ENCODE measurements at regions not wholly inside any gene's neighbourhood (a gene's known extent, or its start where the extent isn't known, plus 50 kb on each side); places are given as distances from the start of the nearest gene placed in this dataset.

DNA sequence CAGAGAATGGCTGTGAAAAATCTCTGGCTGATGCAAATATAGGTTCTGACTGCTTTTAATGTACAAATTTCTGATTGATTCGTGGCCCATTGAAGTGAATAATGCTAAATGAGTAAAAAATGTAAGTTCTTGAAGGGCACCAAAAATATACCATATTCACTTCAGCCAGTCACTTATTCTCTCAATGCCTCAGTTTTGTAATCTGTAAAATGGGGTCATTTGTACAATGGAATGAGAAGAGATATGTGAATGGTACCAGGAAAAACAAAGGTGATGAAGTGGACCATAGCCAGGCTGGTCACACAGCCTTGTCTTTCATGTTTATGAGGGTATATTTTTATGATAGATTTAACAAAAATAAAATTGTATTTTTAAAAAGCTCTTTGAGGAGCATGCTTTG is 441.2 kb upstream of the NR3C2 start:
- no peaks in the 10 kb centered on the region for H4K20me1 ChIP-seq (ENCODE audit: control insufficient read depth, insufficient read depth, low read depth, low read length)
- no peak overlapping the region for H3K4me3 ChIP-seq (ENCODE audit: low read length)
- H3F3A ChIP-seq (ENCODE audit: control insufficient read depth, insufficient read depth), result no peaks in the 10 kb centered on the region
- H3K27ac ChIP-seq (ENCODE audit: low read depth, low read length), result no peak overlapping the region
- no peaks in the 10 kb centered on the region for H3K27me3 ChIP-seq (ENCODE audit: control insufficient read depth, low read length)
- TF ChIP-seq CTCF (IDR thresholded peaks at IDR 0.05; ENCODE audit: low read depth, low read length, poor library complexity, severe bottlenecking), result no peak
- TF ChIP-seq EZH2phosphoT487 (IDR thresholded peaks at IDR 0.05; ENCODE audit: borderline replicate concordance, low read length), result no peak
- H3K4me2 ChIP-seq (ENCODE audit: low read length), result no peak overlapping the region
- H3K9me3 ChIP-seq (ENCODE audit: control insufficient read depth, insufficient read depth, low read length), result no peaks in the 10 kb centered on the region
- no peaks in the 10 kb centered on the region for H3K9me2 ChIP-seq (replicated peaks; ENCODE audit: control insufficient read depth, low read length)
- H3K4me1 ChIP-seq (ENCODE audit: control insufficient read depth, low read length), result no peaks in the 10 kb centered on the region
- no peaks in the 10 kb centered on the region for H3K79me2 ChIP-seq (ENCODE audit: control insufficient read depth, low read length)
- H3K36me3 ChIP-seq (ENCODE audit: control insufficient read depth, low read length), result no peaks in the 10 kb centered on the region

- H4K20me1 ChIP-seq (ENCODE audit: control insufficient read depth, insufficient read depth, low read depth, low read length), result no peaks in the 10 kb centered on the region
- H3F3A ChIP-seq (ENCODE audit: control insufficient read depth, insufficient read depth), result no peaks in the 10 kb centered on the region
- H3K9me3 ChIP-seq (ENCODE audit: control insufficient read depth, insufficient read depth, low read length), result no peaks in the 10 kb centered on the region
- H3K27me3 ChIP-seq (ENCODE audit: control insufficient read depth, low read length), result no peaks in the 10 kb centered on the region
- H3K27ac ChIP-seq (ENCODE audit: low read depth, low read length), result no peak overlapping the region
- H3K9me2 ChIP-seq (replicated peaks; ENCODE audit: control insufficient read depth, low read length), result no peaks in the 10 kb centered on the region
- TF ChIP-seq EZH2phosphoT487 (IDR thresholded peaks at IDR 0.05; ENCODE audit: borderline replicate concordance, low read length), result no peak
- TF ChIP-seq CTCF (IDR thresholded peaks at IDR 0.05; ENCODE audit: low read depth, low read length, poor library complexity, severe bottlenecking), result no peak
- H3K36me3 ChIP-seq (ENCODE audit: control insufficient read depth, low read length), result no peaks in the 10 kb centered on the region
- no peak overlapping the region for H3K4me3 ChIP-seq (ENCODE audit: low read length)
- H3K4me2 ChIP-seq (ENCODE audit: low read length), result no peak overlapping the region
- no peaks in the 10 kb centered on the region for H3K4me1 ChIP-seq (ENCODE audit: control insufficient read depth, low read length)
- no peaks in the 10 kb centered on the region for H3K79me2 ChIP-seq (ENCODE audit: control insufficient read depth, low read length)
Observed at GRCh38 chr4:148881860-148882643, 439.8 kb upstream of the NR3C2 start.

DNA sequence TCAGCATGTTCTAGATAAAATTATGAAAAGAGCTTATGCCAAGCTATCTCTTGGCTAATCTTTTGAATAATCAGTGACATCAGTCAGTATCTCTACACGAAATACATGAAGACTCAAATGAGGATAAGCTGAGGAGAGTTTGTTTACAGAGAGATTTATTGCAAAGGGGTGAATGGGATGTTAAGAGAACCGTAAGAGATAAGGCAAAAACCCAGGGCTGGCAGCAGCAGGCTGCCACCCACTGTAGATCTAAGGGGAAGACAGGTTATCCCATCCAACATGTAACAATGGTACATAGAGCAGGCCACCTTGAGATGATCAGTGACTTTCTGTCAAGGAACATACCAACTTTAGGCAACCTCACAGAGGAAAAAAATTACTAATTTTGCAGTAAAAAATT is 432.1 kb upstream of the NR3C2 start:
- Histone ChIP-seq H4K20me1 (ENCODE audit: control insufficient read depth, insufficient read depth, low read depth, low read length) (no peaks in the 10 kb centered on the region), H3K9me2 (replicated peaks; ENCODE audit: control insufficient read depth, low read length) (no peaks in the 10 kb centered on the region), H3K9me3 (ENCODE audit: control insufficient read depth, insufficient read depth, low read length) (no peaks in the 10 kb centered on the region), H3K4me3 (ENCODE audit: low read length) (no peak overlapping the region), H3K4me2 (ENCODE audit: low read length) (no peak overlapping the region), H3K27ac (ENCODE audit: low read depth, low read length) (no peak overlapping the region), H3K36me3 (ENCODE audit: control insufficient read depth, low read length) (no peaks in the 10 kb centered on the region), H3F3A (ENCODE audit: control insufficient read depth, insufficient read depth) (no peaks in the 10 kb centered on the region), H3K4me1 (ENCODE audit: control insufficient read depth, low read length) (no peaks in the 10 kb centered on the region), H3K79me2 (ENCODE audit: control insufficient read depth, low read length) (no peaks in the 10 kb centered on the region), H3K27me3 (ENCODE audit: control insufficient read depth, low read length) (peaks cover 3% of the 10 kb centered on the region; the same call in 1 of the 2 replicates)
- no peak for TF ChIP-seq EZH2phosphoT487 (IDR thresholded peaks at IDR 0.05; ENCODE audit: borderline replicate concordance, low read length)
- TF ChIP-seq CTCF (IDR thresholded peaks at IDR 0.05; ENCODE audit: low read depth, low read length, poor library complexity, severe bottlenecking), result no peak
